HG02798 (cell line): ENCODE measurements at regions not wholly inside any gene's neighbourhood (a gene's known extent, or its start where the extent isn't known, plus 50 kb on each side); places are given as distances from the start of the nearest gene placed in this dataset.
"Not testable (repeated sequence)": the region's sequence is repeated elsewhere in the genome, so short reads cannot be mapped to it uniquely, and the experiment has no call there.

Experiments
- ATAC-seq: cut with Tn5 transposase; IDR thresholded peaks from one replicate; pipeline ENCODE4 v1.9.1; 2021; ENCODE audit warnings: mild to moderate bottlenecking; ENCODE audit not compliant: unreplicated experiment, poor library complexity

GRCh38 chr18:5830902-5831301 lies 64.4 kb downstream of the TMEM200C start:
- ATAC-seq: not testable (repeated sequence)

- no peak for ATAC-seq
These were observed 66.4 kb downstream of the TMEM200C start for GRCh38 chr18:5828913-5829312.

- ATAC-seq: no peak
These were observed 69.7 kb downstream of the TMEM200C start for GRCh38 chr18:5825663-5826062.

- ATAC-seq: no peak
These were observed 70.8 kb downstream of the TMEM200C start for GRCh38 chr18:5824370-5824984.

GRCh38 chr18:5817816-5818215 lies 77.5 kb downstream of the TMEM200C start:
- no peak for ATAC-seq

GRCh38 chr18:5806860-5807259 lies 88.5 kb downstream of the TMEM200C start:
- no peak for ATAC-seq

GRCh38 chr18:5787936-5788335 lies 107.4 kb downstream of the TMEM200C start:
- no peak for ATAC-seq

GRCh38 chr18:5779922-5780321 lies 115.4 kb downstream of the TMEM200C start:
- no peak for ATAC-seq

GRCh38 chr18:5772306-5773105 lies 122.8 kb downstream of the TMEM200C start:
- no peak for ATAC-seq

- no peak for ATAC-seq
These were observed 124.0 kb downstream of the TMEM200C start for GRCh38 chr18:5771343-5771742.

- no peak for ATAC-seq
These were observed 125.1 kb downstream of the TMEM200C start for GRCh38 chr18:5770176-5770575.

GRCh38 chr18:5768454-5768853 lies 126.9 kb downstream of the TMEM200C start:
- ATAC-seq: no peak

- ATAC-seq: no peak
These were observed 136.1 kb downstream of the TMEM200C start for GRCh38 chr18:5759194-5759593.

- no peak for ATAC-seq
These were observed 138.5 kb downstream of the TMEM200C start for GRCh38 chr18:5756823-5757222.

- no peak for ATAC-seq
These were observed 147.6 kb downstream of the TMEM200C start for GRCh38 chr18:5747678-5748077.

- ATAC-seq: no peak
These were observed 148.5 kb downstream of the TMEM200C start for GRCh38 chr18:5746844-5747243.

GRCh38 chr18:5744659-5745058 lies 150.7 kb downstream of the TMEM200C start:
- no peak for ATAC-seq

GRCh38 chr18:5738526-5738925 lies 156.8 kb downstream of the TMEM200C start:
- ATAC-seq: no peak

GRCh38 chr18:5732318-5732717 lies 163.0 kb downstream of the TMEM200C start:
- ATAC-seq: no peak

- ATAC-seq: no peak
These were observed 165.2 kb downstream of the TMEM200C start for GRCh38 chr18:5729983-5730699.

- ATAC-seq: no peak
These were observed 166.8 kb downstream of the TMEM200C start for GRCh38 chr18:5728531-5728930.
